SK-N-SH (cell line): ENCODE measurements at regions not wholly inside any gene's neighbourhood (a gene's known extent, or its start where the extent isn't known, plus 50 kb on each side); places are given as distances from the start of the nearest gene placed in this dataset.

Source experiments
- CTCF ChIA-PET: fragments of 300-600, 350-600 bp; formaldehyde crosslinking; extraction: SDS; loops from one replicate; lab custom pipeline; 2021; lab: Yijun Ruan, JAX
- POLR2A ChIA-PET: fragments of 350-600 bp; sonication (Branson Sonifier 250); formaldehyde crosslinking; extraction: SDS; loops from one replicate; lab custom pipeline; 2020; ENCODE audit warnings: antibody characterized with exemption, inconsistent platforms; lab: Yijun Ruan, JAX
- DNase-seq: peaks from one replicate; pipeline ENCODE4 v3.0.0; 2012
- H2AFZ ChIP-seq: fragments of 200-600 bp; sonication (generic); 2 replicates; pipeline ENCODE4 v1.8.1; 2016; ENCODE audit warnings: antibody characterized with exemption, mild to moderate bottlenecking, low read depth
- H3F3A ChIP-seq: fragments of 200-600 bp; sonication (generic); replicated peaks from 2 replicates; pipeline ENCODE3; 2016; ENCODE audit warnings: antibody characterized with exemption, mild to moderate bottlenecking; ENCODE audit not compliant: insufficient read depth
- H3K27ac ChIP-seq, 2 experiments: fragments of 200-500 bp in 1 of 2; fragments of 200-600 bp in 1 of 2; sonication (Bioruptor generic) in 1 of 2; sonication (generic), shearing (Covaris generic) in 1 of 2; 2 replicates each; pipeline versions ENCODE4 v1.5.1 to v1.6.1; 2014 to 2016; ENCODE audit warnings: low read depth in 2 of 2, inconsistent platforms in 1 of 2, low read length in 1 of 2, mild to moderate bottlenecking in 1 of 2, mixed read lengths in 1 of 2
- H3K27me3 ChIP-seq: fragments of 200-600 bp; sonication (generic), shearing (Covaris generic); 2 replicates; pipeline ENCODE4 v1.6.1; 2016; ENCODE audit warnings: mixed run types; ENCODE audit not compliant: insufficient read depth
- H3K36me3 ChIP-seq, 2 experiments: fragments of 200-500 bp in 1 of 2; fragments of 200-600 bp in 1 of 2; sonication (Bioruptor generic) in 1 of 2; sonication (generic) in 1 of 2; replicated peaks in 1 of 2; 2 replicates each; pipeline versions ENCODE3 to v1.5.1; 2014 to 2016; ENCODE audit warnings: low read length in 1 of 2, mild to moderate bottlenecking in 1 of 2; ENCODE audit not compliant: insufficient read depth in 2 of 2, control insufficient read depth in 1 of 2
- H3K4me1 ChIP-seq, 2 experiments: fragments of 200-500 bp in 1 of 2; fragments of 200-600 bp in 1 of 2; sonication (Bioruptor generic) in 1 of 2; sonication (generic), shearing (Covaris generic) in 1 of 2; 2 replicates each; pipeline versions ENCODE4 v1.5.1 to v1.6.1; 2014 to 2016; ENCODE audit warnings: low read depth in 1 of 2, low read length in 1 of 2, mixed run types in 1 of 2; ENCODE audit not compliant: insufficient read depth in 2 of 2, control insufficient read depth in 1 of 2
- H3K4me2 ChIP-seq: fragments of 200-600 bp; sonication (generic), shearing (Covaris generic); 2 replicates; pipeline ENCODE4 v1.6.1; 2017; ENCODE audit warnings: mixed run types
- H3K4me3 ChIP-seq, 2 experiments: fragments of 200-500 bp in 1 of 2; fragments of 200-600 bp in 1 of 2; sonication (Bioruptor generic) in 1 of 2; sonication (generic), shearing (Covaris generic) in 1 of 2; 2 replicates each; pipeline versions ENCODE4 v1.5.1 to v1.8.1; 2014 to 2016; ENCODE audit warnings: low read depth in 2 of 2, inconsistent platforms in 1 of 2, low read length in 1 of 2, mild to moderate bottlenecking in 1 of 2, mixed read lengths in 1 of 2, moderate library complexity in 1 of 2
- H3K79me2 ChIP-seq: fragments of 200-600 bp; sonication (generic); 2 replicates; pipeline ENCODE4 v1.8.1; 2017; ENCODE audit warnings: mild to moderate bottlenecking; ENCODE audit not compliant: insufficient read depth
- H3K9ac ChIP-seq: fragments of 200-600 bp; sonication (generic); 2 replicates; pipeline ENCODE4 v1.6.1; 2017; ENCODE audit warnings: mixed run types
- H3K9me2 ChIP-seq: fragments of 200-600 bp; sonication (generic); 2 replicates; pipeline ENCODE4 v1.6.1; 2017; ENCODE audit warnings: mixed run types
- H3K9me3 ChIP-seq: fragments of 200-600 bp; sonication (generic); 2 replicates; pipeline ENCODE4 v1.6.1; 2017; ENCODE audit warnings: mixed run types, mild to moderate bottlenecking, moderate library complexity
- H4K20me1 ChIP-seq: fragments of 200-600 bp; sonication (generic); 2 replicates; pipeline ENCODE4 v1.6.1; 2017; ENCODE audit warnings: mild to moderate bottlenecking, mixed run types; ENCODE audit not compliant: insufficient read depth
- CTCF ChIP-seq: fragments of 200-600 bp; sonication (generic); IDR thresholded peaks from 2 replicates; pipeline ENCODE4 v1.6.1; 2017; ENCODE audit warnings: antibody characterized with exemption, mild to moderate bottlenecking, moderate library complexity
- ELF1 ChIP-seq: IDR thresholded peaks from 2 replicates; pipeline ENCODE4 v1.4.0; 2012
- EZH2phosphoT487 ChIP-seq: fragments of 200-600 bp; sonication (generic); IDR thresholded peaks from 2 replicates; pipeline ENCODE4 v1.6.1; 2017; ENCODE audit warnings: low read depth, mixed run types, mild to moderate bottlenecking, antibody characterized with exemption, moderate library complexity, borderline replicate concordance
- FOXJ3 ChIP-seq: sonication (generic); formaldehyde crosslinking; IDR thresholded peaks from 2 replicates; pipeline ENCODE4 v1.5.1; 2020; ENCODE audit warnings: mild to moderate bottlenecking, missing genetic modification reagents
- GABPA ChIP-seq: IDR thresholded peaks from 2 replicates; pipeline ENCODE4 v1.4.0; 2012; ENCODE audit warnings: low read depth, mild to moderate bottlenecking
- IRF3 ChIP-seq: fragments of 150-350 bp; IDR thresholded peaks from 2 replicates; pipeline ENCODE4 v1.6.1; 2016; ENCODE audit warnings: mild to moderate bottlenecking, low read depth, low read length
- JUND ChIP-seq: IDR thresholded peaks from 2 replicates; pipeline ENCODE4 v1.4.0; 2012
- MXI1 ChIP-seq: IDR thresholded peaks from 2 replicates; pipeline ENCODE4 v1.6.1; 2012; ENCODE audit warnings: mild to moderate bottlenecking, low read depth, low read length, improper control_type of control experiment
- NRF1 ChIP-seq: IDR thresholded peaks from 2 replicates; pipeline ENCODE4 v1.6.1; 2012; ENCODE audit warnings: low read depth, mild to moderate bottlenecking, low read length
- PBX3 ChIP-seq: IDR thresholded peaks from 2 replicates; pipeline ENCODE4; 2012
- RCOR1 ChIP-seq: fragments of 150-350 bp; IDR thresholded peaks from 2 replicates; pipeline ENCODE4 v1.6.1; 2017; ENCODE audit warnings: antibody characterized with exemption, low read length
- REST ChIP-seq: IDR thresholded peaks from 2 replicates; pipeline ENCODE4 v1.6.1; 2012; ENCODE audit warnings: mild to moderate bottlenecking, low read depth, low read length, moderate library complexity
- TCF12 ChIP-seq: IDR thresholded peaks from 2 replicates; pipeline ENCODE4 v1.4.0; 2012
- USF1 ChIP-seq: IDR thresholded peaks from 2 replicates; pipeline ENCODE4 v1.4.0; 2012; ENCODE audit warnings: low read depth, borderline replicate concordance
- ZBTB33 ChIP-seq: IDR thresholded peaks from 2 replicates; pipeline ENCODE4 v1.4.0; 2012; ENCODE audit warnings: low read depth, borderline replicate concordance
- WGBS: methylation state at CpG from one replicate; pipeline ENCODE4 v1.1.6; 2017; ENCODE audit warnings: low lambda C conversion rate; 5-methylcytosine and 5-hydroxymethylcytosine counted together

- H3K4me1 ChIP-seq = peaks cover 0 to 7% of the 10 kb centered on the region in 2 experiments; a peak in 2 of 4 replicates
- no peak overlapping the region for H3K27ac ChIP-seq
- POLR2A ChIA-PET = no interaction called here
- no peak overlapping the region for H2AFZ ChIP-seq
- H3K27me3 ChIP-seq = no peaks in the 10 kb centered on the region
- H3K9ac ChIP-seq = no peak overlapping the region
- no peaks in the 10 kb centered on the region for H4K20me1 ChIP-seq
- no peaks in the 10 kb centered on the region for H3K9me3 ChIP-seq
- no peak overlapping the region for H3K4me3 ChIP-seq
- H3K9me2 ChIP-seq = no peaks in the 10 kb centered on the region
- H3K36me3 ChIP-seq = no peaks in the 10 kb centered on the region
- CTCF ChIA-PET = no interaction called here
- no peaks in the 10 kb centered on the region for H3K79me2 ChIP-seq
- TF ChIP-seq PBX3 = no peak
- TF ChIP-seq NRF1 = no peak
- TF ChIP-seq MXI1 = no peak
- no peak for TF ChIP-seq JUND
- no peak for TF ChIP-seq CTCF
- DNase-seq = no peak
- WGBS = 80% methylated on average over 20 of the region's 21 CpGs
- H3F3A ChIP-seq = no peaks in the 10 kb centered on the region
- no peak overlapping the region for H3K4me2 ChIP-seq
Observed at GRCh38 chr2:8630676-8631464, 51.0 kb upstream of the ID2 start.

GRCh38 chr2:8631465-8632005 lies 50.3 kb upstream of the ID2 start:
- Histone ChIP-seq H3K9ac (no peak overlapping the region), H4K20me1 (no peaks in the 10 kb centered on the region), H3K9me3 (no peaks in the 10 kb centered on the region), H3K9me2 (no peaks in the 10 kb centered on the region), H3K79me2 (no peaks in the 10 kb centered on the region), H2AFZ (no peak overlapping the region), H3K27ac (no peak overlapping the region), H3K36me3 (no peaks in the 10 kb centered on the region), H3K4me2 (no peak overlapping the region), H3K27me3 (no peaks in the 10 kb centered on the region), H3F3A (no peaks in the 10 kb centered on the region), H3K4me3 (no peak overlapping the region), H3K4me1 (peaks cover 0 to 7% of the 10 kb centered on the region in 2 experiments; a peak in 2 of 4 replicates)
- WGBS = 88% methylated on average over 9 of the region's 10 CpGs
- DNase-seq = no peak
- POLR2A ChIA-PET = no interaction called here
- CTCF ChIA-PET = no interaction called here
- no peak for TF ChIP-seq REST
- no peak for TF ChIP-seq GABPA
- TF ChIP-seq ELF1 = no peak
- TF ChIP-seq IRF3 = no peak
- no peak for TF ChIP-seq JUND
- no peak for TF ChIP-seq EZH2phosphoT487
- no peak for TF ChIP-seq NRF1
- no peak for TF ChIP-seq ZBTB33
- TF ChIP-seq TCF12 = no peak
- no peak for TF ChIP-seq FOXJ3
- no peak for TF ChIP-seq MXI1
- TF ChIP-seq RCOR1 = no peak
- TF ChIP-seq USF1 = no peak
